GM23248 (cell line): ENCODE measurements at regions not wholly inside any gene's neighbourhood (a gene's known extent, or its start where the extent isn't known, plus 50 kb on each side); places are given as distances from the start of the nearest gene placed in this dataset.

Source experiments
- DNase-seq: peaks from one replicate; pipeline ENCODE4 v3.0.0-alpha.2; 2015
- H2AFZ ChIP-seq: fragments of 200-600 bp; sonication (generic); 2 replicates; pipeline ENCODE4 v1.6.1; 2016; ENCODE audit warnings: antibody characterized with exemption
- H3F3A ChIP-seq: fragments of 200-600 bp; sonication (generic); 2 replicates; pipeline ENCODE4 v1.6.1; 2016; ENCODE audit warnings: mild to moderate bottlenecking, antibody characterized with exemption, mixed run types; ENCODE audit not compliant: insufficient read depth
- H3K27ac ChIP-seq: fragments of 200-600 bp; sonication (generic); 2 replicates; pipeline ENCODE4 v1.5.1; 2016; ENCODE audit warnings: mild to moderate bottlenecking
- H3K27me3 ChIP-seq: fragments of 200-600 bp; sonication (generic); replicated peaks from 2 replicates; pipeline ENCODE4 v1.6.1; 2016; ENCODE audit warnings: mild to moderate bottlenecking; ENCODE audit not compliant: insufficient read depth
- H3K36me3 ChIP-seq: fragments of 200-600 bp; sonication (generic); 2 replicates; pipeline ENCODE4 v1.6.1; 2016; ENCODE audit warnings: low read depth, mild to moderate bottlenecking
- H3K4me1 ChIP-seq: fragments of 200-600 bp; sonication (generic); 2 replicates; pipeline ENCODE4 v1.6.1; 2016; ENCODE audit warnings: mild to moderate bottlenecking; ENCODE audit not compliant: insufficient read depth
- H3K4me2 ChIP-seq: fragments of 200-600 bp; sonication (generic); one replicate; pipeline ENCODE4 v1.6.1; 2016; ENCODE audit warnings: mild to moderate bottlenecking; ENCODE audit not compliant: unreplicated experiment
- H3K4me3 ChIP-seq: fragments of 200-600 bp; sonication (generic); 2 replicates; pipeline ENCODE4 v1.5.1; 2016; ENCODE audit warnings: mild to moderate bottlenecking
- H3K79me2 ChIP-seq: fragments of 200-600 bp; sonication (generic); 2 replicates; pipeline ENCODE4 v1.6.1; 2016; ENCODE audit warnings: mild to moderate bottlenecking; ENCODE audit not compliant: insufficient read depth
- H3K9ac ChIP-seq: fragments of 200-600 bp; sonication (generic); 2 replicates; pipeline ENCODE4 v1.6.1; 2016; ENCODE audit warnings: mild to moderate bottlenecking
- H3K9me2 ChIP-seq: fragments of 200-600 bp; sonication (generic); 2 replicates; pipeline ENCODE4 v1.6.1; 2016; ENCODE audit warnings: mixed run types, mild to moderate bottlenecking, moderate library complexity; ENCODE audit not compliant: insufficient read depth
- H3K9me3 ChIP-seq: fragments of 200-600 bp; sonication (generic); one replicate; pipeline ENCODE4 v1.6.1; 2017; ENCODE audit warnings: low read depth
- H4K20me1 ChIP-seq: fragments of 200-600 bp; sonication (generic); 2 replicates; pipeline ENCODE4 v1.6.0; 2016; ENCODE audit not compliant: insufficient read depth
- EZH2 ChIP-seq: fragments of 200-600 bp; sonication (generic); IDR thresholded peaks from 2 replicates; pipeline ENCODE4 v1.6.1; 2018; ENCODE audit warnings: antibody characterized with exemption, mild to moderate bottlenecking; ENCODE audit not compliant: insufficient read depth, poor library complexity, severe bottlenecking
- EZH2phosphoT487 ChIP-seq: fragments of 200-600 bp; sonication (generic); IDR thresholded peaks from 2 replicates; pipeline ENCODE4 v1.6.1; 2018; ENCODE audit warnings: antibody characterized with exemption, moderate library complexity, mild to moderate bottlenecking, low read depth; ENCODE audit not compliant: insufficient read depth
- WGBS, 2 experiments: methylation state at CpG; one replicate each; pipeline ENCODE4 v1.1.6; 2015 to 2017; ENCODE audit warnings: low lambda C conversion rate in 2 of 2, low coverage in 1 of 2; ENCODE audit errors: missing lambda C conversion rate in 2 of 2; 5-methylcytosine and 5-hydroxymethylcytosine counted together
- in situ Hi-C: fragments of 300-500 bp; cut with MboI; formaldehyde crosslinking; loops from 2 replicates; pipeline ENCODE4 v1.15.0; 2020

DNA sequence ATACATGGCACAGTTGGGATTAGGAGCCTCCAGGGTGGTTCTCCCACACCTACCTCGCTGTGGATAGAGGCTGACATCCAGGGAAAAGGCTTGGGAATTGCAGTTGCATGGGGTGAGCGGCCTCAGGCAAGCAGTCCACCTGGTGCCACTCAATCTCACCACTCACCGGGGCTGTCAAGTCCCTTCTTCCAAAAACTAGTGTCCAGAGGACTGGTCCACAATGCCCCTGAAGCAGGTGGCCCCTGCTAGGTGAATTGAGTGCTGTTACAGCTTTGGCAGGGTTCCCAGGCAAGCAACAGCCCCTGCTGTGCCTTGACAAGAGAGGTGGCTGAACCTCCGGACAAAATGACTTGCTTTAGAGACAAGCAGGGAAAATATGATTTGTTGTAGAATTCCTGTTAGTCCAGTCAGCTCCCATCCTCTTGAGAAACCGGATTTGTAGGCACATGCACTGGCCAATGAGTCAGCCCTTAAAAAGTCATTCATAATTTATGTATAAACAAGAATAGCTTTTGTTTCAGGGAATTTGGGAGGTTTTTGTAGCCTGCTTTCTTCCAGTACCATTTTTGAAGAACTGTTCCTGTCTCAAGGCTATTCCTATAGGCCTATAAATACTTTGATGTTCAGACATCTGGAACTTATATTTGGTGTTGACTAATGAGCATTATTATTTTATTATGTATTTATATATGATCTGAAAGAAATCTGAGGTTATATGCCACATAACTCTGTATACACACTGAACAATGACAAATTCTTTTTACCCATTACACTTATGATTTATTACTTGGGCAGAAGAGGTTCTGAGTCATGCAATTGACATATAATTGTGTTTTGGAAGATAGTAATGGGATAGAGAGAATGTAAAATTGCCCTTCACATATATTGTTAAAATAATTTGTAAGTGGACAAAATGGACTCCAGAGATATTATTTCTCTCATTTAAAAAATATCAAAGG, 411.1 kb downstream of the ACTL7B start:
- no peak overlapping the region for H2AFZ ChIP-seq
- H3K4me1 ChIP-seq, result peaks cover 54% of the 10 kb centered on the region
- H3K79me2 ChIP-seq, result no peaks in the 10 kb centered on the region
- 15 to 25% methylated on average over 5 of the region's 5 CpGs for WGBS, 2 experiments
- no peaks in the 10 kb centered on the region for H3K27me3 ChIP-seq
- peak overlapping the region; percentile 63 for H3K4me3 ChIP-seq
- peak overlapping the region; percentile 79 for H3K4me2 ChIP-seq
- TF ChIP-seq EZH2, result no peak
- TF ChIP-seq EZH2phosphoT487, result peak; percentile 91; the same call in 1 of the 2 replicates
- H3K36me3 ChIP-seq, result no peaks in the 10 kb centered on the region
- no peaks in the 10 kb centered on the region for H3K9me3 ChIP-seq
- H3K9me2 ChIP-seq, result no peaks in the 10 kb centered on the region
- in situ Hi-C loops, result loop anchor here (25.0 kb wide), 1 partner anchor 957 kb away; the partner anchor contains the start of gene KLF4
- H3K9ac ChIP-seq, result peak overlapping the region; percentile 61
- H3K27ac ChIP-seq, result peak overlapping the region; percentile 82
- peak; percentile 97 for DNase-seq
- H4K20me1 ChIP-seq, result no peaks in the 10 kb centered on the region
- peaks cover 54% of the 10 kb centered on the region for H3F3A ChIP-seq

DNA sequence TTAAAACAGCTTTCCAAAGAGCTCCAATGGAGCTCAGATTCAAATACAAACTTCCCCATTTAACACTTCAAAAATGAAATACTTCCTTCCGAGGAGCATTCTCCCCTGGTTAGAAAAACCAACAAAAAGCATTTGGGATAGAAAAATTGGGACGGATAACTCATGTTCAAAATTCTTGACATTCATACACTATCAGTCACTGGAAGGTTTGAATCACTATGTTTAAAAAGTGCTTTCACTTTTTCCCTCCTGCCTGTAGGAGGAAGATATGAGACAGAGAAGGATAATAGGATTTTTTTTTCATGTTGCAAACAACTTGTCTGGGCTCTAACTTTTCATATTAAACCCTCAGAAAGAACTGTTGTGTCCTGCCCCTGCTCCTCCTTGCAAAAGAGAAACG, 412.0 kb downstream of the ACTL7B start:
- Histone ChIP-seq H3K4me2 (peak overlapping the region; percentile 79), H3K9me3 (no peaks in the 10 kb centered on the region), H3K4me3 (peak overlapping the region; percentile 63), H3F3A (peaks cover 64% of the 10 kb centered on the region), H4K20me1 (no peaks in the 10 kb centered on the region), H3K27ac (peak overlapping the region; percentile 82), H3K9me2 (no peaks in the 10 kb centered on the region), H3K9ac (peak overlapping the region; percentile 61), H3K36me3 (no peaks in the 10 kb centered on the region), H3K27me3 (no peaks in the 10 kb centered on the region), H2AFZ (no peak overlapping the region), H3K4me1 (peaks cover 63% of the 10 kb centered on the region), H3K79me2 (no peaks in the 10 kb centered on the region)
- 0 to 2% methylated on average over 3 of the region's 3 CpGs for WGBS, 2 experiments
- TF ChIP-seq EZH2phosphoT487, result no peak
- no peak for TF ChIP-seq EZH2
- in situ Hi-C loops, result loop anchor here (25.0 kb wide), 1 partner anchor 956 kb away; the partner anchor contains the start of gene KLF4
- DNase-seq, result peak; percentile 88

DNA sequence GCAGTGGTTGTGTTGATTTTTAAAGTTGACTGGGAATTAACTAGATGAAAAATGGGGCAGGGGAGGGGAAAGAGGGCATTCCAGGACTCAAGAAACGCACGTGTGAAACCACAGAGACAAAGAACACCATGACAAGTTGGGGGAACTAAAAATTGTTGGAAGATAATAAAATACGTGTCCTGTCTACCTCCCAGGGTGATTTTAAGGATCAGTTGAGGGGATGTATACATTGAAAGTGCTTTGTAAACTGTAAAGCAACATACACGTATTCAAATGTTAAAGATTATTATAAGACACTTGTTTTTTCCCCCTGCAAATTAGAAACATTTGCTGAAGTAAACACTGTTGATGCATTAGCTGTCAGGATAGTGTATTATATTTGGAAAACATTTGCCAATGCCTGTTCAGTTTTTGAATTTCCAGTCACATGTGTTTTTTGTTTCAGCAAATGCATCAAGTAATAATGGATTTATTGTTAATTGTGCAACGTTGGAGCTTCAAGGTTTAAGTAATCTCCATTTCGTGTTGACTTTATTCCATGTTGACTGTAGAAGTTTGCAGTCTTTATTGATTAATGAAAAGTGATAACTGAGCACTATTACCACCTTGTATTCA, 412.7 kb downstream of the ACTL7B start:
- Histone ChIP-seq H3K27me3 (no peaks in the 10 kb centered on the region), H3F3A (peaks cover 66% of the 10 kb centered on the region), H3K36me3 (no peaks in the 10 kb centered on the region), H3K9ac (peak overlapping the region; percentile 30), H3K4me2 (peak overlapping the region; percentile 79), H4K20me1 (no peaks in the 10 kb centered on the region), H3K9me3 (no peaks in the 10 kb centered on the region), H3K4me1 (peaks cover 63% of the 10 kb centered on the region), H3K27ac (peak overlapping the region; percentile 82), H3K79me2 (no peaks in the 10 kb centered on the region), H3K4me3 (peak overlapping the region; percentile 63), H2AFZ (no peak overlapping the region), H3K9me2 (no peaks in the 10 kb centered on the region)
- peak; percentile 38 for DNase-seq
- in situ Hi-C loops, result loop anchor here (25.0 kb wide), 1 partner anchor 956 kb away; the partner anchor contains the start of gene KLF4
- TF ChIP-seq EZH2phosphoT487, result no peak
- TF ChIP-seq EZH2, result no peak
- 25 to 29% methylated on average over 6 of the region's 6 CpGs for WGBS, 2 experiments

DNA sequence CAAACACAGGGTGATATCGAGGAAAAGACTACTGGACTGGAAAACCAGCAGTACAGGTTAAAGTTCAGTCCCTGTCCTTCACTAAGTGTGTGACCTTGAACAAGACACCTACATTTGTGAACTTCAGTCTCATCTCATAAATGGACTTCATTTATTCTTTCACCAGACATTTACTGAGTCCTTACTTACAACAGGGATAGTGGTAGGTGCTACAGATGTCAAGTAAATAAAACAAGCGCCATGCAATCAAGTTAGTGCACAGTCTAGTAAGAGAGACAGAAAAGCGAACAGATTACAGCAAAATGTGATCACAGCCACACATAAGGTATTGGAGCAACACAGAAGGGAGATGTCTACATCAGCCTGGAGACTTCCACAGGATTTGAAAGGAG, 413.2 kb downstream of the ACTL7B start:
- H3K27me3 ChIP-seq, result no peaks in the 10 kb centered on the region
- H2AFZ ChIP-seq, result no peak overlapping the region
- in situ Hi-C loops, result loop anchor here (25.0 kb wide), 1 partner anchor 955 kb away; the partner anchor contains the start of gene KLF4
- H3K4me3 ChIP-seq, result no peak overlapping the region
- no peaks in the 10 kb centered on the region for H3K9me2 ChIP-seq
- no peaks in the 10 kb centered on the region for H3K36me3 ChIP-seq
- H3K4me2 ChIP-seq, result peak overlapping the region; percentile 79
- no peak overlapping the region for H3K9ac ChIP-seq
- H4K20me1 ChIP-seq, result no peaks in the 10 kb centered on the region
- no peaks in the 10 kb centered on the region for H3K9me3 ChIP-seq
- H3F3A ChIP-seq, result peaks cover 66% of the 10 kb centered on the region
- H3K4me1 ChIP-seq, result peaks cover 63% of the 10 kb centered on the region
- TF ChIP-seq EZH2 (no peak), EZH2phosphoT487 (no peak)
- peak overlapping the region; percentile 82 for H3K27ac ChIP-seq
- H3K79me2 ChIP-seq, result no peaks in the 10 kb centered on the region
- DNase-seq, result no peak
- 96% methylated on average over 3 of the region's 3 CpGs for WGBS, 2 experiments
